HG03575 (cell line): ENCODE measurements at regions not wholly inside any gene's neighbourhood (a gene's known extent, or its start where the extent isn't known, plus 50 kb on each side); places are given as distances from the start of the nearest gene placed in this dataset.

ENCODE experiments used
- ATAC-seq: cut with Tn5 transposase; IDR thresholded peaks from one replicate; pipeline ENCODE4 v1.9.1; 2021; ENCODE audit not compliant: unreplicated experiment, insufficient number of reproducible peaks, low FRiP score; ENCODE audit errors: extremely low read depth

- ATAC-seq: no peak
These were observed 1355.1 kb upstream of the CRIM1 start for GRCh38 chr2:35000453-35000852.

DNA sequence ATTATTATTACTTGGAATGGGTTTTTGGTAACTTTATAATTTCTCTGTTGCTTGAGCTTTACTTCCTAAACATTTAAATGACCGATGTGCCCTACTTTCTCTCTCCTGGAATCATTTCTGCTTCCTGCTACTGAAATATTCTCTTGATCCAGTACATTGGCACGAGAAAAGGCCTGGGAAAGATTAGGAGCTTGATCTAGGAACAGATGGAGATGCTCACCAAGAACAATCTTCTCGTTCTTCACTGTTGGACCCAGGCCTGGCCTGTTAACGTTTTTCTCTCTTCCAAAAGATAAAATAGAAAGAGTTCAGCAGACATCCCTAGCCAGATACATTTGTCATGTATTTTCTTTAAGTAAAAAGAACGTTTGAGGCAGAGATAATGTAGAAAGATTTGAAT is 1356.8 kb upstream of the CRIM1 start:
- no peak for ATAC-seq

GRCh38 chr2:34997779-34998178 is 1357.8 kb upstream of the CRIM1 start:
- no peak for ATAC-seq

GRCh38 chr2:34995196-34995595 is 1360.4 kb upstream of the CRIM1 start:
- ATAC-seq: no peak

GRCh38 chr2:34991508-34992274 is 1363.9 kb upstream of the CRIM1 start:
- ATAC-seq: no peak

DNA sequence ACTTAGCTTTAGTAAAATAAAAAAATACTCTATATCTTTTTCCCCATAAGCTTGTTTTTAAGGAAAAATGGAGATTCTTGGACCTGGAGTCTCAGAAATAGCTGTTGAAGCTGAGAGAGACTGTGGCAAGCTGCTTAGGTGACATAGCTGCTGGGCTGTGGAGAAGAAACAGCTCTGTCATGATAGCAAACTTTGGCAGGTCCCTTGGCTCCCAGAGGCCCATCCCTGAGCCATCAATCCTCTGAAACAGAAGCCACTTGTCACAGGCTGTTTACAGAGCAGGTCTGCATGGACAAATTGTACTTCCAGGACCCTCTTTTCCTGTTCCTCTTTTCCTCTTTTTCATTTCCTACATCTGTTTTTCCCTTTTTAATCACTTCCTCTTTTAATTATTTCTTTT is 1370.1 kb upstream of the CRIM1 start:
- ATAC-seq: no peak

GRCh38 chr2:34980689-34981088 is 1374.9 kb upstream of the CRIM1 start:
- ATAC-seq: no peak

DNA sequence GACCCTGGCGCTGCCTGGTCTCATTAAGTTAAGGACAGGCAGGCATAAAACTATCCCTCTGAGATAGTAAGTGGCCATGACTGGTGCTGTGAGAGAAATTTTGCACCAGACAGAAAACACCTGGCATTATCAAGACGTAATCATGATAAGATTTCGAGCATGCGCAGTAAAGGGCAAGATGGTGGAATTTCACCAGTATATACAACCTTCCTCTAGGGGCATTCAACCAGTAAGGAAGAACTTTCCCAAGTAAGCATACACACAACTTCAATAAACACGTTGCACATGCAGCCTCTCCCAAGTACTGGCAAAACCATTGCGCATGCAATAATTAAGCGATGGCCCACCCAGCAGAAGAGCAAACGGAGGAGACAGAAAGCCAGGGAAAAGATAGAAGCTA is 1376.4 kb upstream of the CRIM1 start:
- no peak for ATAC-seq

- ATAC-seq: no peak
These were observed 1362.7 kb upstream of the FAM98A start for GRCh38 chr2:34961822-34962221.

DNA sequence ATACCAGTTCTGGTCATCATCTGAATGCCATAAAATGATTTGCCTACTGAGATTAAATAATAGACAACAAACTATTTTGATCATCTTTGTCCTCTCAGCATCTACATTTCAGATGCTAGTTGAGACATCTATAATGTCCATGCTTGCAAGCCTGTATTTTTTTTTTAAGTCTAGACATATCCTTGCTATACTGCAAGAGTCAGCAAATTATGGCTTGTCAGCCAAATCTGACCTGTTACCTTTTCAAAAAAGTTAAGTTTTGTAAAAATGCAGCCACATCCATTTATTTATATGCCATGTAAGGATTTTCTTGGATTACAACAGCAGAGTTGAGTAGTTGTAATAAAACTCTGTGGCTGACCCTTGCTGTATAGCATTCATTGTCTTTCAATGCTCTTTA is 1355.7 kb upstream of the FAM98A start:
- ATAC-seq: no peak

- no peak for ATAC-seq
These were observed 1351.7 kb upstream of the FAM98A start for GRCh38 chr2:34950797-34951196.

- no peak for ATAC-seq
These were observed 1350.2 kb upstream of the FAM98A start for GRCh38 chr2:34949316-34949715.

DNA sequence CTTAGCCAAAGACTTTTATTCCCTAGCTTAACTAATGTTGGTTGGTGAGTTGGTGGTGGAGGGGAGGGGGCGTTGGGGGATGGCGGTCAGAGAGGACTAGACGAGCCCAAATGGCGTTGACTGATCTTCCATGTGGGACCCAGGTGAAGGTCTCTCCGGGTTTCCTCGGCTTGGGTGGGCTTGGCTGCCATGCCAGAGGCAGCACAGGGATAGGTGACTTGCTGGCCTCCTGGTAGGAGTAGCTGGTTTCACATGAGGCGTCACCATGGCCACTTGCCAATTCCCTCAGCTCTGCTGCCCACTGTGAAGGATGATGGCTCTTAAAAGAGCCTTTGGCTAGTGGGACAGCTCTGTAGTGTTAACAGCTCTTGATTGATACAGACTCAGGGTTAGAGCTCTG is 1337.0 kb upstream of the FAM98A start:
- ATAC-seq: no peak

GRCh38 chr2:34912084-34912483 is 1313.0 kb upstream of the FAM98A start:
- peak; percentile 97 for ATAC-seq

DNA sequence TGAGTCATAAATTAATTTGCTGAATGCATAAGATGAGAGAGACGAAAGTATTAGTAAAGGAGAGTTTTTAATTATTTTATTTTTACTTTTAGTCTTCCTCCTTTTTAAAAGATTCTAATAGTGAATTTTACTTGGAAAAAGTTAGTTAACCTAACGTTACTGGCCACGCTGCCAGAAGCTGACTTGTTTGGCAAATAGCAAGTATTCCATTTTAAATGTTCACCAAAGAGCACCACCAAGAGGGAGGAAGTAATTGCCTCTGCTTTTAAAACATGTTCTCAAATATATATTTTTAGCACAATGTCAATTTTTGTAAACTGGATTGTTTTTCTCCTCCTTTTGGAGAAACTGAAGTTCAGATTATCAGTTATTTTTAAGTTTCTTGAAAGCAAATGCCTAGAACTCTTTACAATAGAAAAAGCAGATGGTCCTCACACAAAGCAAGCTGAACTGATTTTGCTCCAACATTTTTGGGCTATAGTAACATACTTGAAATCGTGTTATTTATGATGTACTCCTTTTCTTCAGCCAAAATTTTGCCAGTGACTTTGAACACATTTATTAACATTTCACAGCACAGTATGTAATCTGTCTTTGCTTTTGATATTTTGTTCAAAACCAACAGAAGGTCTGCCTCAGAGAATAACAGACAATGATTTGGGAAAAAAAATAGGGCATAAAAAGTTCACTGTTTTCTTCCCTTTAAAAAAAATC is 1311.0 kb upstream of the FAM98A start:
- ATAC-seq: no peak

- ATAC-seq: no peak
These were observed 1308.7 kb upstream of the FAM98A start for GRCh38 chr2:34907812-34908211.

DNA sequence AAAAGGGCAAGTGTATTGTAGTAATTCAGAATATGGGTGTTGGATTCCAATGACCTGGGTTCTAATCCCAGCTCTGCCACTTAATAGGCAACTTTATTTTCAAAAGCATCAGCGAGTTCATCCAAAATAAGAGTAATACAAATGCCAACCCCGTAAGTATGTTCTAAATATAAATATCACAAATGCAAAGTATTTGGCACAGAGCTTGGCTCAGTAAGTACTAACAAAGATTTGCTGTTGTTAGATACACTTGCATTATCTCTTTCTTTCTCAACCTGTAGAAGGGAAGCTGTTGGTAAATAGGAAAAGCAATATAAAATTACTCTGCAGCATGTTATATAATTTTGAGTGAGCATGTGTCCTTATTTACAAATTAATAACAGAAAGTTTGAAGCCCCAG is 1302.6 kb upstream of the FAM98A start:
- ATAC-seq: no peak

GRCh38 chr2:34899079-34899478 is 1300.0 kb upstream of the FAM98A start:
- ATAC-seq: no peak

DNA sequence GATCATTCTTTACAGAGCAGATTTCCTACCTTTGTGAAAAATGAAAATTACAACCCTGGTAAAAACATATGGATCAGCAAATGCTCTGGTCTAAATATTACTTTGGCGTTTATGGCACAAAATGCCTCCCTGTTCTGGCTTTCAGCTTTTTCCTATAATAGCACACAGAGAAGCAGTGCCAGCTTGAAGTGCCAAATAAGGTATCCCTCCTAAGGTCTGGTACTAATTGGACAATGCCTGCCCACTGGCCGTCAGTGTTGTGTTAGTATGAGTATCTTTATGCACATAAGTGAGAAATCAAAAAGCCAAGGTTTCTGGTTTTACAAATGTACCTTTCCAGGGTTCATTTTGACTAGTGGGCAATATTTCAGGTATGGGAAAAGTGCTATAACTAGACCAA is 1293.7 kb upstream of the FAM98A start:
- ATAC-seq: no peak

DNA sequence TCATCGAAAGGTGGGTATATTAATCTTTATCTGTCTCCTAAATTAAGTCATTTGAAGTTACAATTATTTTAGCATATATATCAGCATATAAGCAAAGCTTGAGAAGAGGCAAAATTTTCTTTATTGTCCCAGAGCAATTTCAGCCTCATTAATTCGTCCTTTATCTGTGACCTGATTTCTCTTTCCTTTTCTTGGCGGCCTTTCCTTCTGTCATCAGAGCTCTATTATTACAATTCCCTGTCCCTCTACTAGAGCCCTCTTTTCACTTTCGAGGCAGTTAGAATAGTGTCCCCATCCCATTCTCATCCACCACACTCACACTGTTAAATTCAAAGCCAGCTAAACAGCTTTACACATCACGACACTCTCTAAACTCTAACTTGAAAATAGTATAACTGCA is 1293.2 kb upstream of the FAM98A start:
- ATAC-seq: no peak
